ENCODE measurements at regions not wholly inside any gene's neighbourhood (a gene's known extent, or its start where the extent isn't known, plus 50 kb on each side); places are given as distances from the start of the nearest gene placed in this dataset.

DNA sequence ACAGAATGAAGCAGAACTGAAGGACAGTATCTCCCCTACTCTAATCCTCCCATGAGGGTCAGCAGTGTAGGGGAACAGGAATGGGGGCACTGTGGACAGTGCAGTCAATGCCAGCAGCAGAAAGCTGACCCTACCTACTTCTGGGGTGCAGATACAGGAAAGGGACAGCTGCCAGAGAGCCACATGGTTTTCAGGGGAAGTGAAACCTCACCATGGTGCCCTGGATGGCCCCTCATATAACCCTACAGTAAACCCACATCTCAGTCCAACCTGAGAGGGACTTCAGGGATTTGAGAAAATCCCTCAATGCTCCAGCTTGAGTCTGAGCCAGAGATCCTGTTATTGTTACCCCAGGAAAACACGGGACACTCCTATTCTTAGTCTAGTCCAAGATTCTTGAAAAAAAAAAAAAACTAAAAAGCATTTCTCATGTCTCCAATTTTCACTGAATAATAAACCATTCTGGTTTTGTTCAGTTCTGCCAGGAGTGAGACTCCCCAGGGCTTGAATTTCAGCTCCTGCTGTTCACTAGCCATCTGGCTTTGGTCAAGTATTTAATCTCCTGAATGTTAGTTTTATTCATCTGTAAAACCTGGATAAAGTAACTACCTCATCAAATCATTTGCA is 511.6 kb upstream of the ARGLU1 start:
- TF ChIP-seq, protein P1, sequence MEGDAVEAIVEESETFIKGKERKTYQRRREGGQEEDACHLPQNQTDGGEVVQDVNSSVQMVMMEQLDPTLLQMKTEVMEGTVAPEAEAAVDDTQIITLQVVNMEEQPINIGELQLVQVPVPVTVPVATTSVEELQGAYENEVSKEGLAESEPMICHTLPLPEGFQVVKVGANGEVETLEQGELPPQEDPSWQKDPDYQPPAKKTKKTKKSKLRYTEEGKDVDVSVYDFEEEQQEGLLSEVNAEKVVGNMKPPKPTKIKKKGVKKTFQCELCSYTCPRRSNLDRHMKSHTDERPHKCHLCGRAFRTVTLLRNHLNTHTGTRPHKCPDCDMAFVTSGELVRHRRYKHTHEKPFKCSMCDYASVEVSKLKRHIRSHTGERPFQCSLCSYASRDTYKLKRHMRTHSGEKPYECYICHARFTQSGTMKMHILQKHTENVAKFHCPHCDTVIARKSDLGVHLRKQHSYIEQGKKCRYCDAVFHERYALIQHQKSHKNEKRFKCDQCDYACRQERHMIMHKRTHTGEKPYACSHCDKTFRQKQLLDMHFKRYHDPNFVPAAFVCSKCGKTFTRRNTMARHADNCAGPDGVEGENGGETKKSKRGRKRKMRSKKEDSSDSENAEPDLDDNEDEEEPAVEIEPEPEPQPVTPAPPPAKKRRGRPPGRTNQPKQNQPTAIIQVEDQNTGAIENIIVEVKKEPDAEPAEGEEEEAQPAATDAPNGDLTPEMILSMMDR (conservative IDR thresholded peaks at IDR 0.05) = no peak
- no peak for TF ChIP-seq ZFX (IDR thresholded peaks at IDR 0.05)

All from C4-2B (cell line).